Progenitor cell of endocrine pancreas (in vitro differentiated cells): ENCODE measurements at regions not wholly inside any gene's neighbourhood (a gene's known extent, or its start where the extent isn't known, plus 50 kb on each side); places are given as distances from the start of the nearest gene placed in this dataset.
"Not testable (repeated sequence)": the region's sequence is repeated elsewhere in the genome, so short reads cannot be mapped to it uniquely, and the experiment has no call there.

Experiments
- DNase-seq: peaks from one replicate; pipeline ENCODE4 v3.0.0; 2021; ENCODE audit warnings: low spot score; ENCODE audit not compliant: unreplicated experiment
- H3K27ac Mint-ChIP-seq: 2 replicates; pipeline ENCODE4 v1.8.0; 2021; ENCODE audit warnings: mild to moderate bottlenecking, moderate library complexity, mixed read lengths
- H3K27me3 Mint-ChIP-seq: 2 replicates; pipeline ENCODE4 v1.8.0; 2021; ENCODE audit warnings: mixed read lengths
- H3K36me3 Mint-ChIP-seq: 2 replicates; pipeline ENCODE4 v1.8.0; 2022; ENCODE audit warnings: mixed read lengths; ENCODE audit not compliant: insufficient read depth
- H3K4me1 Mint-ChIP-seq: 2 replicates; pipeline ENCODE4 v1.8.0; 2021; ENCODE audit warnings: low read depth, mixed read lengths
- H3K4me3 Mint-ChIP-seq: 2 replicates; pipeline ENCODE4 v1.8.0; 2021; ENCODE audit warnings: low read depth, mild to moderate bottlenecking, moderate library complexity, mixed read lengths
- H3K9me3 Mint-ChIP-seq: 2 replicates; pipeline ENCODE4 v1.8.0; 2021; ENCODE audit warnings: low read depth, mixed read lengths
- CTCF ChIP-seq: fragments of 200-600 bp; sonication (generic); IDR thresholded peaks from one replicate; pipeline ENCODE4 v1.5.0; 2021; ENCODE audit warnings: antibody characterized with exemption, mild to moderate bottlenecking; ENCODE audit not compliant: unreplicated experiment

- Mint-ChIP-seq H3K4me1 (peaks cover 8% of the 10 kb centered on the region), H3K27ac (no peak overlapping the region), H3K9me3 (no peaks in the 10 kb centered on the region), H3K36me3 (no peaks in the 10 kb centered on the region), H3K4me3 (no peak overlapping the region), H3K27me3 (peaks cover 31% of the 10 kb centered on the region)
- no peak for DNase-seq
- TF ChIP-seq CTCF: no peak
Measured at GRCh38 chr10:6711881-6712280, 131.8 kb upstream of the PRKCQ start.

DNA sequence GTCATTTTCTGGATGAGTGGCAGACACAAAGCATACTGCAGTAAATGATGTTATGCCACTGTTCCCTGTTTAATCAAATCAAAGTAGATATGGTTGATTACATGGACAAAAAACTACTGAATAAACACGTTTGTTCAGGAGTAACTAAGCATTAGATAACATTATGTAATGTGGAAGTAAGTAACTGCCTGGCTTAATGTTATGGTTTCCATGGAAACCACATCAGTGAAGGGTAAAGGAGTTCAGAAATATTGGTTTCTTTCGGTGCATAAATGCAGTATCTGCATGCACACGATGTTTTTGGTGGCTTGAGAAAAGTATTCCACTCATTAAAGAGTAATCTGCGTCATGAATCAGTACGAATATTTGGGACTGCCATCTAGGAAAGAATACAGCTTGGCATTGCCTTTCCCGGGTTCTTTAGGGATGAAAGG, 131.3 kb upstream of the PRKCQ start:
- Mint-ChIP-seq H3K4me3 (no peak overlapping the region), H3K36me3 (no peaks in the 10 kb centered on the region), H3K27me3 (peaks cover 31% of the 10 kb centered on the region), H3K9me3 (no peaks in the 10 kb centered on the region), H3K4me1 (peaks cover 8% of the 10 kb centered on the region), H3K27ac (no peak overlapping the region)
- TF ChIP-seq CTCF: no peak
- no peak for DNase-seq

DNA sequence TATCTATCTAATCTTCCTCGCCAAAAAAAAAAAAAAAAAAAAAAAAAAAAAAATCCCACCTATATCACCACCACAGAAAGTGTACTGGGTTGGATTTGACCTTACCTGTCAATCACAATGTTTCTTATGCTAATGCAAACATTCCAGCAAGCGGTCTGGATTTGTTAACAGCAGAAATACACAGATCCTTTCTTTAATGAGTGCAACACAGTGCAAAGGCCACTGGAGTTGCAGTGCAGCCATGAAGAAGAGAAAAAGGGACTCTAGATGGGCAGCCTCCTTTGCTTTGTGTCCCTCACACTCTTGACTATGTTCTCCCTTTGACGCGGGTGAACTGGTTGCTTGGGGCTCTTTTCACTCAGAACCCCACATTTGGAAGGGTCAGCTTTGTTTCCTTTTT, 127.3 kb upstream of the PRKCQ start:
- Mint-ChIP-seq H3K27ac (no peak overlapping the region), H3K4me1 (peaks cover 8% of the 10 kb centered on the region), H3K27me3 (peaks cover 21% of the 10 kb centered on the region), H3K4me3 (no peak overlapping the region), H3K36me3 (no peaks in the 10 kb centered on the region), H3K9me3 (no peaks in the 10 kb centered on the region)
- no peak for DNase-seq
- TF ChIP-seq CTCF: no peak

DNA sequence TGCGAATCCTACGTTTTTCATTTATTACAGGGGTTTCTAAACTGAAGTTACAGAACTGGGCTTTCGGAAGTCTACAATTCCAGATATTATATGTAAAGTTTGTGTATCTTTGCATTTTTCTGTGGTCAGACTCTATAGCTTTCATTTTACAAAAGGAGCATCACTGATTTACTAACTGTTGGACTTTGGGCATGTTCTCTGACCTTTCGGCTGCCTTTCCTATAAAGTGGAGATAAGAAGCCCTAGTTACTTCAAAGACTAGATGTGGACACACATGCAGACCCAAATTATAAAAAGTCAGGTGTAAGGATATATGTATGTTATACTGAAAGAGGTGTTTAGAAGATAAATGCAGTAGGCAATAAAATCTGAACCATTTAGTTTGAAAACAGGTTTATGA, 126.6 kb upstream of the PRKCQ start:
- Mint-ChIP-seq H3K4me3 (no peak overlapping the region), H3K27ac (no peak overlapping the region), H3K36me3 (no peaks in the 10 kb centered on the region), H3K4me1 (peaks cover 8% of the 10 kb centered on the region), H3K9me3 (no peaks in the 10 kb centered on the region), H3K27me3 (peaks cover 19% of the 10 kb centered on the region)
- no peak for DNase-seq
- TF ChIP-seq CTCF: no peak

GRCh38 chr10:6704896-6705295, 124.8 kb upstream of the PRKCQ start:
- no peak for DNase-seq
- H3K4me1 Mint-ChIP-seq: peaks cover 3% of the 10 kb centered on the region
- no peak overlapping the region for H3K4me3 Mint-ChIP-seq
- TF ChIP-seq CTCF: no peak
- peaks cover 17% of the 10 kb centered on the region for H3K27me3 Mint-ChIP-seq
- H3K9me3 Mint-ChIP-seq: no peaks in the 10 kb centered on the region
- no peak overlapping the region for H3K27ac Mint-ChIP-seq
- H3K36me3 Mint-ChIP-seq: no peaks in the 10 kb centered on the region

DNA sequence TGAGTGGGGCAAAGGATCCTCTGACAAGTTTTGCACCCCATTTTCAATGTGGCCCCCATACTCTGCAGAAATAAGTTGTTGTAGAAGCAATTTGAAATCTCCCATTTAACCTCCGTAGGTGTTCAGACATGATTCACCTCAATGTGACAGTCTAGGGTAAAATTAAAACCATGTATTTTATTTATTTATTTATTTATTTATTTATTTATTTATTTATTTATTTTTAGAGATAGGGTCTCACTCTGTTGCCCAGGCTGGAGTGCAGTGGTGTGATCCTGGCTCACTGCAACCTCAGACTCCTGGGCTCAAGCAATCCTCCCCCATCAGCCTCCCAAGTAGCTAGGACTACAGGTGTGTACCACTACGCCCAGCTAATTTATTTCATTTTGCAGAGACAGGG, 122.8 kb upstream of the PRKCQ start:
- not testable (repeated sequence) for DNase-seq, H3K4me1 Mint-ChIP-seq, H3K9me3 Mint-ChIP-seq, H3K4me3 Mint-ChIP-seq, H3K27ac Mint-ChIP-seq, H3K36me3 Mint-ChIP-seq
- peaks cover 11% of the 10 kb centered on the region for H3K27me3 Mint-ChIP-seq
